ENCODE measurements at regions not wholly inside any gene's neighbourhood (a gene's known extent, or its start where the extent isn't known, plus 50 kb on each side); places are given as distances from the start of the nearest gene placed in this dataset.

DNA sequence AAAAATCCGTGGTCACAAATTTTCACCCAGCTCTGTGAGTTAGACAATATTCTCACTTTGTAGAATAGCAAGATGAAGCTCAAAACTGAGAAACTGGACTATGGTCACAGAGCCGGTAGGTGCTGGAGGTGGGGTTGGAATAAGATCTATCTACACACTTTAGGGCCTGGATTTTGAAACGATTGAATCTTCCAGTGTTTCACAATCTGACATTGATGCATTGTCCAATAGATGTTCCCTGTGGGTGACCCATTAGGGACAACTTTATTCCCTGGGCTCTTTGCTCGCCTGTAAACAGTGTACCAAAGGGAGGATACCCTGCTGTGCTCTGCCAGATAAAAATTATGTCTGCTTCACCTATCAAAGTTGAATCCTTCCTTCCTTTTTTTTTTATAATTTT lies 145.4 kb upstream of the MPDZ start:
- TF ChIP-seq POLR2AphosphoS5 (IDR thresholded peaks at IDR 0.05) (no peak), POLR2A (IDR thresholded peaks at IDR 0.05) (no peak), CTCF (IDR thresholded peaks at IDR 0.05) (no peak)
